ENCODE measurements at regions not wholly inside any gene's neighbourhood (a gene's known extent, or its start where the extent isn't known, plus 50 kb on each side); places are given as distances from the start of the nearest gene placed in this dataset.
A peak's percentile ranks its signal among the peaks of the same experiment; 100 is the strongest.

GRCh38 chr16:48914070-48914469, 304.1 kb upstream of the N4BP1 start:
- H3K9me2 ChIP-seq (replicated peaks; ENCODE audit: insufficient read depth, low read length), result no peaks in the 10 kb centered on the region
- DNase-seq, result no peak
- H3K4me3 ChIP-seq (ENCODE audit: low read length), result no peak overlapping the region
- H3K4me2 ChIP-seq (ENCODE audit: low read depth, low read length), result no peak overlapping the region
- H2AFZ ChIP-seq (ENCODE audit: low read length), result no peak overlapping the region
- H3K79me2 ChIP-seq (ENCODE audit: low read length), result no peaks in the 10 kb centered on the region
- no peaks in the 10 kb centered on the region for H3K9me3 ChIP-seq (replicated peaks; ENCODE audit: insufficient read depth, low read length)
- H3K36me3 ChIP-seq (replicated peaks; ENCODE audit: insufficient read depth, low read length), result no peaks in the 10 kb centered on the region
- H3F3A ChIP-seq (ENCODE audit: insufficient read depth, low read length), result no peaks in the 10 kb centered on the region
- H3K27me3 ChIP-seq (replicated peaks; ENCODE audit: insufficient read depth, low read length), result no peaks in the 10 kb centered on the region
- no peaks in the 10 kb centered on the region for H4K20me1 ChIP-seq (ENCODE audit: insufficient read depth, low read length)
- no peak overlapping the region for H3K9ac ChIP-seq (ENCODE audit: low read length)
- H3K4me1 ChIP-seq (ENCODE audit: low read length), result no peaks in the 10 kb centered on the region
- TF ChIP-seq CTCF (IDR thresholded peaks at IDR 0.05; ENCODE audit: low read length) (no peak), EZH2phosphoT487 (IDR thresholded peaks at IDR 0.05; ENCODE audit: low read length) (no peak), EZH2 (optimal IDR thresholded peaks at IDR 0.05; ENCODE audit: low read depth, low read length) (no peak)
- H3K27ac ChIP-seq (ENCODE audit: low read length), result no peak overlapping the region

DNA sequence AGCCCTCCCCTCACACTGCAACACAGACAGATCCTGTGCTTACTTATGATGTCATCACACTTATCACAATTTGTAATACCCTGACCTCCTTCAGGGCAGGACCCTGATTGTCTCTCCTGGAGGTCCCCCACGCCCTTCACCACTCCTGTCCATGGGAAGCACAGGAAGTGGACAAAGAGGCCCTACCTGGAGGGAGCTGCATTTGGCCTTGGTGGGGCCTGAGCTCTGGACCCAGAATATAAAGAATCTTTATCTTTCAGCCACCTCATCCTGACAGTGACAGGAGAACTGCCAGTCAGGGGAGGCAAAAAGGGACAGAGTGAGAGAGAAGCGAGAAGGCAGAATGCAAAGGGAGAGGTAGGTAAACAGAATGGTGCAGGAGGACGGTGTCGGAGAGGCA, 303.4 kb upstream of the N4BP1 start:
- no peak overlapping the region for H3K9ac ChIP-seq (ENCODE audit: low read length)
- DNase-seq, result no peak
- TF ChIP-seq EZH2 (optimal IDR thresholded peaks at IDR 0.05; ENCODE audit: low read depth, low read length), result no peak
- TF ChIP-seq EZH2phosphoT487 (IDR thresholded peaks at IDR 0.05; ENCODE audit: low read length), result no peak
- no peak for TF ChIP-seq CTCF (IDR thresholded peaks at IDR 0.05; ENCODE audit: low read length)
- no peaks in the 10 kb centered on the region for H3F3A ChIP-seq (ENCODE audit: insufficient read depth, low read length)
- H3K4me1 ChIP-seq (ENCODE audit: low read length), result no peaks in the 10 kb centered on the region
- no peak overlapping the region for H3K4me2 ChIP-seq (ENCODE audit: low read depth, low read length)
- H3K79me2 ChIP-seq (ENCODE audit: low read length), result no peaks in the 10 kb centered on the region
- no peaks in the 10 kb centered on the region for H4K20me1 ChIP-seq (ENCODE audit: insufficient read depth, low read length)
- no peak overlapping the region for H3K4me3 ChIP-seq (ENCODE audit: low read length)
- no peaks in the 10 kb centered on the region for H3K27me3 ChIP-seq (replicated peaks; ENCODE audit: insufficient read depth, low read length)
- H3K9me3 ChIP-seq (replicated peaks; ENCODE audit: insufficient read depth, low read length), result no peaks in the 10 kb centered on the region
- H3K9me2 ChIP-seq (replicated peaks; ENCODE audit: insufficient read depth, low read length), result no peaks in the 10 kb centered on the region
- no peak overlapping the region for H2AFZ ChIP-seq (ENCODE audit: low read length)
- H3K27ac ChIP-seq (ENCODE audit: low read length), result no peak overlapping the region
- no peaks in the 10 kb centered on the region for H3K36me3 ChIP-seq (replicated peaks; ENCODE audit: insufficient read depth, low read length)

DNA sequence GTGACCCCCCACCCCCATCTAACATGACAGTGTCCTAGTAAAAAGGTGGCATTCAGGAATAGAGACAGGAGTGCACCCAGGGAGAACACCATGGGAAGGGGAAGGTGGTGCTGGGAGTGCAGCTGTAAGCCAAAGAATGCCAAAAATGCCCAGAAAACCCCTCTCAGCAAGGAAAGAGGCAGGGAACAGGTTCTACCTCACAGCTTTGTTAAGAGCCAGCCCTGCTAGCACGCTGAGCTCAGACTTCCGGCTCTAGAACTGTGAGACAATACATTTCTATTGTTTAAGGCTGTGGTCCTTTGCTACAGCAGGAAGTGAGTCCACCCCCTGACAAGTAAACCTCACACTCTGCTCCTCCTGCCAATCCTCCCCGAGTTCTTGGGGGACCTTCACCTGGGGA, 302.4 kb upstream of the N4BP1 start:
- H3K4me3 ChIP-seq (ENCODE audit: low read length), result no peak overlapping the region
- no peaks in the 10 kb centered on the region for H3K36me3 ChIP-seq (replicated peaks; ENCODE audit: insufficient read depth, low read length)
- TF ChIP-seq EZH2phosphoT487 (IDR thresholded peaks at IDR 0.05; ENCODE audit: low read length) (no peak), EZH2 (optimal IDR thresholded peaks at IDR 0.05; ENCODE audit: low read depth, low read length) (no peak), CTCF (IDR thresholded peaks at IDR 0.05; ENCODE audit: low read length) (no peak)
- H3K27me3 ChIP-seq (replicated peaks; ENCODE audit: insufficient read depth, low read length), result no peaks in the 10 kb centered on the region
- H3K27ac ChIP-seq (ENCODE audit: low read length), result no peak overlapping the region
- H3K79me2 ChIP-seq (ENCODE audit: low read length), result no peaks in the 10 kb centered on the region
- no peak overlapping the region for H3K9ac ChIP-seq (ENCODE audit: low read length)
- no peaks in the 10 kb centered on the region for H3K9me3 ChIP-seq (replicated peaks; ENCODE audit: insufficient read depth, low read length)
- no peaks in the 10 kb centered on the region for H4K20me1 ChIP-seq (ENCODE audit: insufficient read depth, low read length)
- no peak overlapping the region for H2AFZ ChIP-seq (ENCODE audit: low read length)
- peak; percentile 19 for DNase-seq
- H3K9me2 ChIP-seq (replicated peaks; ENCODE audit: insufficient read depth, low read length), result no peaks in the 10 kb centered on the region
- H3F3A ChIP-seq (ENCODE audit: insufficient read depth, low read length), result no peaks in the 10 kb centered on the region
- H3K4me2 ChIP-seq (ENCODE audit: low read depth, low read length), result no peak overlapping the region
- no peaks in the 10 kb centered on the region for H3K4me1 ChIP-seq (ENCODE audit: low read length)
